Endothelial cell of umbilical vein (primary cell): ENCODE measurements at regions not wholly inside any gene's neighbourhood (a gene's known extent, or its start where the extent isn't known, plus 50 kb on each side); places are given as distances from the start of the nearest gene placed in this dataset.

Experiments used
- BruUV-seq: library from RNA; stranded (reverse); fragments of 400-500 nt; replicated peaks from 2 replicates; lab custom pipeline; 2021; lab: Mats Ljungman, UMichigan
- CTCF ChIA-PET: fragments of 300-600, 350-600 bp; sonication (Branson Sonifier 250); formaldehyde crosslinking; loops from one replicate; lab custom pipeline; 2021; ENCODE audit warnings: antibody characterized with exemption, inconsistent platforms; lab: Charles Lee
- POLR2A ChIA-PET: fragments of 300-600, 350-600 bp; sonication (Branson Sonifier 250); formaldehyde crosslinking; loops from one replicate; lab custom pipeline; 2021; ENCODE audit warnings: antibody characterized with exemption, inconsistent platforms; lab: Charles Lee
- DNase-seq: peaks from one replicate; pipeline ENCODE4 v3.0.0-alpha.2; 2011; ENCODE audit warnings: low read depth, low spot score
- FAIRE-seq: peaks from 2 replicates; lab custom pipeline; 2011; peaks lifted over from hg19 to GRCh38; lab: Jason Lieb, UNC
- H2AFZ ChIP-seq: 2 replicates; pipeline ENCODE4 v1.6.0; 2012; ENCODE audit warnings: low read depth, low read length, control low read depth, inconsistent platforms
- H3K27ac ChIP-seq: 2 replicates; pipeline ENCODE4 v1.5.1; 2011; ENCODE audit warnings: low read depth, mild to moderate bottlenecking, control low read depth, low read length, moderate library complexity; ENCODE audit not compliant: insufficient read depth
- H3K27me3 ChIP-seq, 2 experiments: 2 replicates each; pipeline versions ENCODE4 v1.6.0 to v1.6.1; 2011; ENCODE audit warnings: low read length in 2 of 2, mixed read lengths in 1 of 2; ENCODE audit not compliant: control insufficient read depth in 2 of 2, insufficient read depth in 2 of 2
- H3K36me3 ChIP-seq, 2 experiments: 2 replicates in 1 of 2; 3 replicates in 1 of 2; pipeline ENCODE4 v1.5.1; 2011; ENCODE audit warnings: low read length in 2 of 2, mild to moderate bottlenecking in 1 of 2, moderate library complexity in 1 of 2; ENCODE audit not compliant: control insufficient read depth in 2 of 2, insufficient read depth in 2 of 2; ENCODE audit errors: extremely low read depth in 1 of 2
- H3K4me1 ChIP-seq: 3 replicates; pipeline ENCODE4 v1.5.1; 2011; ENCODE audit warnings: mild to moderate bottlenecking, low read length; ENCODE audit not compliant: control insufficient read depth, insufficient read depth; ENCODE audit errors: extremely low read depth
- H3K4me2 ChIP-seq: 2 replicates; pipeline ENCODE4 v1.6.1; 2011; ENCODE audit warnings: low read length, control low read depth, mixed read lengths; ENCODE audit not compliant: insufficient read depth
- H3K4me3 ChIP-seq, 3 experiments: fragments of 200-600 bp in 1 of 3; sonication (generic), shearing (Covaris generic) in 1 of 3; replicated peaks in 1 of 3; 2 replicates each; pipeline ENCODE4 v1.5.1; 2011 to 2016; ENCODE audit warnings: control low read depth in 3 of 3, low read length in 3 of 3, mild to moderate bottlenecking in 2 of 3, inconsistent platforms in 1 of 3, low read depth in 1 of 3, moderate library complexity in 1 of 3; ENCODE audit not compliant: insufficient read depth in 1 of 3
- H3K79me2 ChIP-seq: 2 replicates; pipeline ENCODE4 v1.6.0; 2012; ENCODE audit warnings: low read length, inconsistent platforms; ENCODE audit not compliant: control insufficient read depth, insufficient read depth
- H3K9ac ChIP-seq: replicated peaks from 2 replicates; pipeline ENCODE3; 2011; ENCODE audit warnings: low read length, control low read depth; ENCODE audit not compliant: insufficient read depth; ENCODE audit errors: extremely low read depth
- H3K9me1 ChIP-seq: replicated peaks from 3 replicates; pipeline ENCODE4 v1.6.0; 2011; ENCODE audit warnings: mild to moderate bottlenecking, low read length; ENCODE audit not compliant: control insufficient read depth, insufficient read depth; ENCODE audit errors: extremely low read depth
- H3K9me3 ChIP-seq: replicated peaks from 2 replicates; pipeline ENCODE4 v1.5.1; 2012; ENCODE audit warnings: low read length, inconsistent platforms; ENCODE audit not compliant: control insufficient read depth, insufficient read depth
- H4K20me1 ChIP-seq: replicated peaks from 2 replicates; pipeline ENCODE3; 2011; ENCODE audit warnings: mild to moderate bottlenecking, low read length; ENCODE audit not compliant: control insufficient read depth, insufficient read depth; ENCODE audit errors: extremely low read depth
- MAX ChIP-seq: IDR thresholded peaks from 2 replicates; pipeline ENCODE4 v1.6.1; 2011; ENCODE audit not compliant: insufficient read depth, insufficient read length
- dilution Hi-C: fragments of 300-500 bp; cut with MboI; formaldehyde crosslinking; loops from one replicate; pipeline ENCODE4 v1.15.0; 2019; ENCODE audit warnings: low sequenced_read_pairs; ENCODE audit not compliant: extremely low pct_ligation_motif_present
- intact Hi-C: fragments of 100-400 bp; cut with micrococcal nuclease; formaldehyde crosslinking; loops from one replicate; pipeline ENCODE4 v1.10.0; 2022

GRCh38 chr11:89125298-89125697, 52.4 kb upstream of the TYR start:
- Histone ChIP-seq H3K27me3 (no peaks in the 10 kb centered on the region), H3K4me1 (no peaks in the 10 kb centered on the region), H3K4me2 (no peak overlapping the region), H3K27ac (no peak overlapping the region), H4K20me1 (no peaks in the 10 kb centered on the region), H3K4me3 (no peak overlapping the region), H3K36me3 (no peaks in the 10 kb centered on the region), H3K9me1 (no peaks in the 10 kb centered on the region), H3K79me2 (no peaks in the 10 kb centered on the region), H3K9me3 (no peaks in the 10 kb centered on the region), H3K9ac (no peak overlapping the region), H2AFZ (no peak overlapping the region)
- ChIA-PET CTCF (no interaction called here), POLR2A (no interaction called here)
- TF ChIP-seq MAX: no peak
- DNase-seq (no peak), FAIRE-seq (no peak)
- dilution Hi-C loops (no loop called here), intact Hi-C loops (no loop called here)
- no TSS peak for BruUV-seq
